ENCODE measurements at regions not wholly inside any gene's neighbourhood (a gene's known extent, or its start where the extent isn't known, plus 50 kb on each side); places are given as distances from the start of the nearest gene placed in this dataset.

DNA sequence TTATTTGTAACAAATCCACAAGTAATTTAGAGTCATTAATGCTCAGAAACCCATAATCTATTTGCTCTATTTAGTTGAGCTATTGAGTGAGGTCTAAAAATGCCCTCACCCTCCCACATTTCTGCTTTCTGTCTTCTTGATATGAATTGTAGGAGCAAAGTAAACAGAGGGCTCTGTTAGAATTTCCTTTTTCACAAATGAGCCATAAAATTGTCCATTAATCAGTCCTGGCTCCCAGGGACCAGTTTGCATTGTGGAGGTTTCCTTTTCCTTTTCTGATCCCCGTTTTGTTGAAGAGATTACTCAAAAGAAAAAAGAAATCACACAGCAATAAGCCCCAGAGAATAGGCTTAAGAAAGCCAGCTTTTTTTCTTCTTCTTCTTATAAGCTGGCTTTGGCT is 476.7 kb downstream of the EPHA4 start:
- in situ Hi-C loops (cut with MboI; ENCODE audit: low sequenced_read_pairs in 4 of 4) = no loop called here

DNA sequence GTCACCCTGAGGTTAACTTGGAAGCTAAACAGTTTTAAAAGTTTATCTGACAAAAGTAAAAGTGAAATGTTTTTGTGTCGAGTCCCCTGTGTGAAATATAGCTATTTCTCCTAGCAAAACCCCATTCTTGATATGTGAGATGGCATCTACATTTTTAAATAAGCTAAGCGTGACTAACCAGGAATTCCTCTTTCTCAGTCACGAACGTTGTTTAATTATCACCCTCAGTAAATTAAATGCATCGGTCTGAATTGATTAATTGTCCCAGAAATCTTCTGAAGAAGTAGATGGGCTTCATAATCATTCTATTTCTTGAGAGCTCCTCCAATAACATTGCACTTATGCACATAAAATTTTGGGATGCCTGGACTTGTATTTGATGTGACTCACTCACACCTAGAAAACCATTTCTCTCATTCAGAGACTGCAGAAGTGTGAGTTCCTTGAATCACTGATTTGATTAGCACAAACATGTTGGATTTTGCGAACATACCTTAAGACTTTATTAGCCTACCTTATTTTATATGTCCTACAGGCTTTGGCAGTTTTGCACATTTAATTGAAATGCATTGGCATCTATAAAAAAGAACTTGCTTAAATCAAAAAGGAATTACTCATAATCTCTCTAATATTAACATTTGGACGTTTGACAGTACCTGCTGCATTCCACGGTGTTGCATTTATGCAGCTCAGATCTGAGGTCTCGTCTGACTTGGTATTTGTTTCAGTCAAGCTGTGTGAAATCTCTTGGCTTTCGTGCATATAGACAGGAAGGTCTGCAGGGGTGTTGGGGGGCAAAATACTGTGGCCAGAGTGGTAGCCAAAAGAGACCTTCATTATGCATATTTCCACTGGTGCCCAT is 475.2 kb downstream of the EPHA4 start:
- no peak for ATAC-seq

More for the DNA sequence above, 476.7 kb downstream of the EPHA4 start:
- no peaks in the 10 kb centered on the region for H3K36me3 ChIP-seq
- H3K27ac ChIP-seq = no peak overlapping the region
- no peak for ATAC-seq
- no peak for DNase-seq
- no peaks in the 10 kb centered on the region for H3K4me1 ChIP-seq
- no peaks in the 10 kb centered on the region for H3K9me3 ChIP-seq
- H3K4me3 ChIP-seq = no peak overlapping the region
- no peak for TF ChIP-seq POLR2A (IDR thresholded peaks at IDR 0.05)
- TF ChIP-seq, protein P1, sequence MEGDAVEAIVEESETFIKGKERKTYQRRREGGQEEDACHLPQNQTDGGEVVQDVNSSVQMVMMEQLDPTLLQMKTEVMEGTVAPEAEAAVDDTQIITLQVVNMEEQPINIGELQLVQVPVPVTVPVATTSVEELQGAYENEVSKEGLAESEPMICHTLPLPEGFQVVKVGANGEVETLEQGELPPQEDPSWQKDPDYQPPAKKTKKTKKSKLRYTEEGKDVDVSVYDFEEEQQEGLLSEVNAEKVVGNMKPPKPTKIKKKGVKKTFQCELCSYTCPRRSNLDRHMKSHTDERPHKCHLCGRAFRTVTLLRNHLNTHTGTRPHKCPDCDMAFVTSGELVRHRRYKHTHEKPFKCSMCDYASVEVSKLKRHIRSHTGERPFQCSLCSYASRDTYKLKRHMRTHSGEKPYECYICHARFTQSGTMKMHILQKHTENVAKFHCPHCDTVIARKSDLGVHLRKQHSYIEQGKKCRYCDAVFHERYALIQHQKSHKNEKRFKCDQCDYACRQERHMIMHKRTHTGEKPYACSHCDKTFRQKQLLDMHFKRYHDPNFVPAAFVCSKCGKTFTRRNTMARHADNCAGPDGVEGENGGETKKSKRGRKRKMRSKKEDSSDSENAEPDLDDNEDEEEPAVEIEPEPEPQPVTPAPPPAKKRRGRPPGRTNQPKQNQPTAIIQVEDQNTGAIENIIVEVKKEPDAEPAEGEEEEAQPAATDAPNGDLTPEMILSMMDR (IDR thresholded peaks at IDR 0.05 in 4 of 5, conservative IDR thresholded peaks at IDR 0.05 in 1 of 5) = no peak
- intact Hi-C loops (cut with DNase I; ENCODE audit: low total_unique reads) = no loop called here
- H3K27me3 ChIP-seq = no peaks in the 10 kb centered on the region

DNA sequence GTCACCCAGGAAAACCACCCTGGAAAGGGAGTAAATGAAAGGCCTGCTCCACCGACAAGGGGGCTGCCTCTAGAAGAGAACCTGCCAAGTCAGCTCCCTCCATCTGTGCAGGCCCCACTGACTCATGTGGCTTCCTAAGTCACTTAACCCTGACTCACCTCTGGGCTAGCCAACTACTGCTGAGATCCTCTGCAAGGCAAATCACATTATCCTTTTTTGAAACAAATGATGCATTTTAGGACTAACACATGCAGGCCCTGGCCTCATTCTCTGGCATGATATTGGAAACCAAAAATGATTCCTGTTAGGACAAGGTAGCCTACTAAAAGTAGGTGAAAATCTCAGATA is 474.6 kb downstream of the EPHA4 start:
- no peak overlapping the region for H3K4me3 ChIP-seq
- DNase-seq = no peak
- H3K4me1 ChIP-seq = no peaks in the 10 kb centered on the region
- ATAC-seq = no peak
- H3K27ac ChIP-seq = no peak overlapping the region
- H3K27me3 ChIP-seq = no peaks in the 10 kb centered on the region
- intact Hi-C loops (cut with DNase I; ENCODE audit: low total_unique reads) = no loop called here
- TF ChIP-seq, protein P1 (IDR thresholded peaks at IDR 0.05 in 4 of 5, conservative IDR thresholded peaks at IDR 0.05 in 1 of 5) = no peak
- no peak for TF ChIP-seq POLR2A (IDR thresholded peaks at IDR 0.05)
- H3K9me3 ChIP-seq = no peaks in the 10 kb centered on the region
- in situ Hi-C loops (cut with MboI; ENCODE audit: low sequenced_read_pairs in 4 of 4) = no loop called here
- no peaks in the 10 kb centered on the region for H3K36me3 ChIP-seq

More for the DNA sequence above, 475.2 kb downstream of the EPHA4 start:
- no peak overlapping the region for H3K27ac ChIP-seq
- no peak for DNase-seq
- H3K4me1 ChIP-seq = no peaks in the 10 kb centered on the region
- TF ChIP-seq, protein P1 (IDR thresholded peaks at IDR 0.05 in 4 of 5, conservative IDR thresholded peaks at IDR 0.05 in 1 of 5) = no peak
- TF ChIP-seq POLR2A (IDR thresholded peaks at IDR 0.05) = no peak
- H3K36me3 ChIP-seq = no peaks in the 10 kb centered on the region
- no peaks in the 10 kb centered on the region for H3K27me3 ChIP-seq
- no peak overlapping the region for H3K4me3 ChIP-seq
- H3K9me3 ChIP-seq = no peaks in the 10 kb centered on the region
- intact Hi-C loops (cut with DNase I; ENCODE audit: low total_unique reads) (no loop called here), in situ Hi-C loops (cut with MboI; ENCODE audit: low sequenced_read_pairs in 4 of 4) (no loop called here)

DNA sequence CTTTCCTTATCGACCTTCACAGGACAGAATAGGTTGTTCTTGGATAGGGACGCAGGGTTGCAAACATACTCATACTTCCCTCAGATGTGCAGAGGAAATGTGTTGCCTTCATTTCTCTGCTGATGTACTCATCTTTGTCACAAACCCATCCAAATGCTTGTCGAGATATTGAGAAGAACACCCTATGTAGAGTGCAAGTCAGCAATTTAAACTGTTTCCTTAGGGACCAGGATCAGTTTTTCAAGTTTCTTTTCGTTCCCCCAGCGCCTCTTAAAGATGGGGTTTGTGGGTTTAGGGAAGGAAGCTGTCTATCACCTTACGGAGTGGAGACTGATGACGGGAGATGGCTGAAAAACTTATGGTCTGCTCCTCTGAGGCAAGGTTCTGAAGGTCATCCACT is 474.2 kb downstream of the EPHA4 start:
- Histone ChIP-seq H3K36me3 (no peaks in the 10 kb centered on the region), H3K27ac (no peak overlapping the region), H3K4me3 (no peak overlapping the region), H3K27me3 (no peaks in the 10 kb centered on the region), H3K9me3 (no peaks in the 10 kb centered on the region), H3K4me1 (peaks cover 0 to 2% of the 10 kb centered on the region in 2 donors)
- ATAC-seq (no peak), DNase-seq (no peak)
- intact Hi-C loops (cut with DNase I; ENCODE audit: low total_unique reads) = no loop called here
- in situ Hi-C loops (cut with MboI; ENCODE audit: low sequenced_read_pairs in 4 of 4) = no loop called here
- no peak for TF ChIP-seq POLR2A (IDR thresholded peaks at IDR 0.05)
- TF ChIP-seq, protein P1 (IDR thresholded peaks at IDR 0.05 in 4 of 5, conservative IDR thresholded peaks at IDR 0.05 in 1 of 5) = no peak

Data from gastrocnemius medialis (tissue), 4 donors.